Keratinocyte (primary cell): ENCODE measurements at regions not wholly inside any gene's neighbourhood (a gene's known extent, or its start where the extent isn't known, plus 50 kb on each side); places are given as distances from the start of the nearest gene placed in this dataset.

Experiments
- DNase-seq: peaks from one replicate; pipeline ENCODE4 v3.0.0-alpha.2; 2011; ENCODE audit warnings: low read depth, missing footprints, low spot score
- FAIRE-seq: peaks from 2 replicates; lab custom pipeline; 2011; peaks lifted over from hg19 to GRCh38; lab: Jason Lieb, UNC
- H2AFZ ChIP-seq: 2 replicates; pipeline ENCODE4 v1.6.0; 2012; ENCODE audit warnings: low read length, control low read depth, inconsistent platforms; ENCODE audit not compliant: control insufficient read depth
- H3K27ac ChIP-seq: 2 replicates; pipeline ENCODE4 v1.5.1; 2011; ENCODE audit warnings: low read length; ENCODE audit not compliant: control insufficient read depth, insufficient read depth
- H3K27me3 ChIP-seq: 3 replicates; pipeline ENCODE4 v1.6.0; 2011; ENCODE audit warnings: low read length; ENCODE audit not compliant: control insufficient read depth, insufficient read depth; ENCODE audit errors: extremely low read depth
- H3K36me3 ChIP-seq, 2 experiments: 2 replicates in 1 of 2; 3 replicates in 1 of 2; pipeline ENCODE4 v1.5.1; 2011; ENCODE audit warnings: low read length in 2 of 2, mild to moderate bottlenecking in 1 of 2; ENCODE audit not compliant: control insufficient read depth in 2 of 2, insufficient read depth in 2 of 2; ENCODE audit errors: extremely low read depth in 1 of 2
- H3K4me1 ChIP-seq: 3 replicates; pipeline ENCODE4 v1.5.1; 2011; ENCODE audit warnings: low read length; ENCODE audit not compliant: control insufficient read depth, insufficient read depth; ENCODE audit errors: extremely low read depth
- H3K4me2 ChIP-seq: 3 replicates; pipeline ENCODE4 v1.6.0; 2011; ENCODE audit warnings: low read depth, low read length; ENCODE audit not compliant: control insufficient read depth, insufficient read depth; ENCODE audit errors: extremely low read depth
- H3K4me3 ChIP-seq, 3 experiments: fragments of 200-600 bp in 1 of 3; sonication (generic) in 1 of 3; 2 replicates in 2 of 3; 3 replicates in 1 of 3; pipeline ENCODE4 v1.5.1; 2011 to 2016; ENCODE audit warnings: low read length in 3 of 3, mild to moderate bottlenecking in 3 of 3, control low read depth in 2 of 3, inconsistent platforms in 1 of 3, low read depth in 1 of 3, mixed read lengths in 1 of 3, mixed run types in 1 of 3, moderate library complexity in 1 of 3; ENCODE audit not compliant: control insufficient read depth in 2 of 3, insufficient read depth in 2 of 3; ENCODE audit errors: extremely low read depth in 1 of 3
- H3K79me2 ChIP-seq: 2 replicates; pipeline ENCODE4 v1.6.0; 2012; ENCODE audit warnings: low read length; ENCODE audit not compliant: control insufficient read depth, insufficient read depth
- H3K9ac ChIP-seq: 3 replicates; pipeline ENCODE4 v1.6.0; 2011; ENCODE audit warnings: low read length; ENCODE audit not compliant: control insufficient read depth, insufficient read depth; ENCODE audit errors: extremely low read depth
- H3K9me1 ChIP-seq: 3 replicates; pipeline ENCODE4 v1.6.0; 2011; ENCODE audit warnings: low read length; ENCODE audit not compliant: control insufficient read depth, insufficient read depth; ENCODE audit errors: extremely low read depth
- H3K9me3 ChIP-seq: 2 replicates; pipeline ENCODE4 v1.5.1; 2012; ENCODE audit warnings: low read depth, low read length; ENCODE audit not compliant: control insufficient read depth
- H4K20me1 ChIP-seq: 3 replicates; pipeline ENCODE4 v1.6.0; 2011; ENCODE audit warnings: low read length; ENCODE audit not compliant: control insufficient read depth, insufficient read depth; ENCODE audit errors: extremely low read depth
- EZH2 ChIP-seq: IDR thresholded peaks from one replicate; pipeline ENCODE4 v1.6.1; 2012; ENCODE audit warnings: inconsistent platforms, mild to moderate bottlenecking, low read length, moderate library complexity
- dilution Hi-C: fragments of 300-500 bp; cut with MboI; formaldehyde crosslinking; loops from one replicate; pipeline ENCODE4 v1.7.0; 2020; ENCODE audit warnings: low sequenced_read_pairs; ENCODE audit not compliant: extremely low pct_ligation_motif_present
- TF ChIP-seq, protein P1 (sequence below), 3 experiments: IDR thresholded peaks in 1 of 3; conservative IDR thresholded peaks in 1 of 3; optimal IDR thresholded peaks in 1 of 3; 2 replicates in 2 of 3; 3 replicates in 1 of 3; pipeline versions ENCODE3 to v1.5.1; 2011; ENCODE audit warnings: low read length in 3 of 3, mild to moderate bottlenecking in 3 of 3, moderate library complexity in 2 of 3, control low read depth in 1 of 3, inconsistent platforms in 1 of 3; ENCODE audit not compliant: insufficient read depth in 2 of 3; ENCODE audit errors: extremely low read depth in 1 of 3

DNA sequence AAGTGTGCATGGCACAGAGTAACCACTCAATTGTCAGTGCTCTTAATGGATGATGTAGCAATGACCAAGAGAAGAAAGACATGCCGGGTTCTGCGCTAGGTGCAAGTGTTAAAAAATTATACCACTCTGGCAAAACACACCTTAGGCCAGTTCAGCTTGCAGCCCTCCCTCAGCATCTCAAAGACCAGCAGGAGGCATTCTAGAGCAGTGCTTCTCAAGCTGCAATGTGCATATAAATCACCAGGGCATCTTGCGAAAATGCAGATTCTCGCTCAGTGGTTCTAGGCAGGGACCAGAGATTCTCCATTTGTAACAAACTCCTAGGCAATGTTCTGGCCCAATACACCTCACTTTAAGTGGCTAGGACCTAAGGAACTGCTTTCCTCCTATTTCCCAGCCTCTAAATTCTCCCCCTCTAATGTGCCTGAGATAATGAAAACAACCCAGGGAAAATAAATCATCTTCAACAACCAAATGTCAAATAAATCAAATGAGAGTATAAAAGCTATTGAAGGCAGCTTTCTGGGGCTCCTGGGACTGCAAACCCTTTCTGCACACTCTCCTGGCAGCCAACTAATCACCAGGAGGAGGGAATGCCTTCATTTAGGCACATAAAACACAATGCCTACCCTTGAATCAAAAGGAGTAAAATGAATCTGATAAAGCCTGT is 337.2 kb upstream of the API5 start:
- no peak overlapping the region for H3K9ac ChIP-seq
- no peak for TF ChIP-seq EZH2
- TF ChIP-seq, protein P1, sequence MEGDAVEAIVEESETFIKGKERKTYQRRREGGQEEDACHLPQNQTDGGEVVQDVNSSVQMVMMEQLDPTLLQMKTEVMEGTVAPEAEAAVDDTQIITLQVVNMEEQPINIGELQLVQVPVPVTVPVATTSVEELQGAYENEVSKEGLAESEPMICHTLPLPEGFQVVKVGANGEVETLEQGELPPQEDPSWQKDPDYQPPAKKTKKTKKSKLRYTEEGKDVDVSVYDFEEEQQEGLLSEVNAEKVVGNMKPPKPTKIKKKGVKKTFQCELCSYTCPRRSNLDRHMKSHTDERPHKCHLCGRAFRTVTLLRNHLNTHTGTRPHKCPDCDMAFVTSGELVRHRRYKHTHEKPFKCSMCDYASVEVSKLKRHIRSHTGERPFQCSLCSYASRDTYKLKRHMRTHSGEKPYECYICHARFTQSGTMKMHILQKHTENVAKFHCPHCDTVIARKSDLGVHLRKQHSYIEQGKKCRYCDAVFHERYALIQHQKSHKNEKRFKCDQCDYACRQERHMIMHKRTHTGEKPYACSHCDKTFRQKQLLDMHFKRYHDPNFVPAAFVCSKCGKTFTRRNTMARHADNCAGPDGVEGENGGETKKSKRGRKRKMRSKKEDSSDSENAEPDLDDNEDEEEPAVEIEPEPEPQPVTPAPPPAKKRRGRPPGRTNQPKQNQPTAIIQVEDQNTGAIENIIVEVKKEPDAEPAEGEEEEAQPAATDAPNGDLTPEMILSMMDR (optimal IDR thresholded peaks at IDR 0.05 in 1 of 3, IDR thresholded peaks at IDR 0.05 in 1 of 3, conservative IDR thresholded peaks at IDR 0.05 in 1 of 3; ENCODE audit: extremely low read depth in 1 of 3, insufficient read depth in 2 of 3, low read length in 3 of 3), result no peak
- H3K4me1 ChIP-seq, result no peaks in the 10 kb centered on the region
- H3K4me2 ChIP-seq, result no peak overlapping the region
- no peak overlapping the region for H2AFZ ChIP-seq
- FAIRE-seq (no peak), DNase-seq (no peak)
- no peaks in the 10 kb centered on the region for H3K79me2 ChIP-seq
- no peaks in the 10 kb centered on the region for H3K9me1 ChIP-seq
- H3K4me3 ChIP-seq, result no peak overlapping the region
- H3K36me3 ChIP-seq, result no peaks in the 10 kb centered on the region
- H3K27me3 ChIP-seq, result no peaks in the 10 kb centered on the region
- no peaks in the 10 kb centered on the region for H4K20me1 ChIP-seq
- H3K27ac ChIP-seq, result no peak overlapping the region
- dilution Hi-C loops, result no loop called here
- no peaks in the 10 kb centered on the region for H3K9me3 ChIP-seq

DNA sequence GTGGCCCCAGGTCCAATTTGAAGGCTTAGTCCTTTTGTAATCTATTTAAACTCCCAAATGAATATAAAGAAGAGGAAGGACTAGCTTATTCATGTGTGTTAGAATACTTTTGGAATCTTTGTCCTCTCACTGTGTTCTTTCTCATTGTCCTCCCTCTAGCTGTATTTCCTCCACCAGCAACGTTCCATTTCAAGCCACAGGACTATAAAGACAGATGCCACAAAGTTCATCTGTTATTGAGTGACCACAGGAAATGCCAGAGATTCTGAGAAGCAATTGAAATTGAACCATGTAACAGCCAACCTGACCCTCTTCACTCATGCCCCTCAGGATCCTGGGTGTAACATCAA is 336.6 kb upstream of the API5 start:
- H2AFZ ChIP-seq, result no peak overlapping the region
- H3K79me2 ChIP-seq, result no peaks in the 10 kb centered on the region
- FAIRE-seq (no peak), DNase-seq (no peak)
- no peak overlapping the region for H3K4me3 ChIP-seq
- dilution Hi-C loops, result no loop called here
- H3K9me1 ChIP-seq, result no peaks in the 10 kb centered on the region
- H3K4me1 ChIP-seq, result no peaks in the 10 kb centered on the region
- no peak overlapping the region for H3K9ac ChIP-seq
- no peaks in the 10 kb centered on the region for H4K20me1 ChIP-seq
- no peaks in the 10 kb centered on the region for H3K36me3 ChIP-seq
- H3K27ac ChIP-seq, result no peak overlapping the region
- no peaks in the 10 kb centered on the region for H3K9me3 ChIP-seq
- H3K4me2 ChIP-seq, result no peak overlapping the region
- TF ChIP-seq EZH2, result no peak
- TF ChIP-seq, protein P1 (optimal IDR thresholded peaks at IDR 0.05 in 1 of 3, IDR thresholded peaks at IDR 0.05 in 1 of 3, conservative IDR thresholded peaks at IDR 0.05 in 1 of 3; ENCODE audit: extremely low read depth in 1 of 3, insufficient read depth in 2 of 3, low read length in 3 of 3), result no peak
- H3K27me3 ChIP-seq, result no peaks in the 10 kb centered on the region
